ENCODE measurements at regions not wholly inside any gene's neighbourhood (a gene's known extent, or its start where the extent isn't known, plus 50 kb on each side); places are given as distances from the start of the nearest gene placed in this dataset.

DNA sequence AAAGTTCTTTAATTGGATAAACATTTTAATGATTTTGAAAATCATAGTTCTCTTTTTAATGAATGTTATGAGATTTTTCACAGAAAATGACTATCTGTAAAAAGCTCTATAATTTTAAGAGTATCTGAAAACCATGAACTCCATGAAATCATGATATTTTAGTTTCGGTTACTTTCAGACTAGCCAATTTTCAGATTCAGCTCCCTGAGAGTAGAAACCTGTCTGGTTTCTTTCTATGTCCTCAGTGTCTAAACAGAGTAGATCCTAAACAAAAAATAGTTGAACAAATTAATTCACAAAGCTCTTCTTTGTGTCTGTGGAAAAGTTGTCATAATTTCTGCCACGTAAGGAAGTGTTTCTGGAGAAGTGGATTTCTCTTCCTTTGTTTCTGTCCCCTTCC, 1247.7 kb downstream of the NSUN3 start:
- no peak for TF ChIP-seq CTCF (IDR thresholded peaks at IDR 0.05; ENCODE audit: low read length)
- no peak for TF ChIP-seq EZH2 (IDR thresholded peaks at IDR 0.05; ENCODE audit: borderline replicate concordance, low read length)
